ENCODE measurements at regions not wholly inside any gene's neighbourhood (a gene's known extent, or its start where the extent isn't known, plus 50 kb on each side); places are given as distances from the start of the nearest gene placed in this dataset.

GRCh38 chr12:97312570-97313135, 150.0 kb upstream of the RMST start:
- no peak for TF ChIP-seq POLR2A (IDR thresholded peaks at IDR 0.05)
- TF ChIP-seq, protein P1, sequence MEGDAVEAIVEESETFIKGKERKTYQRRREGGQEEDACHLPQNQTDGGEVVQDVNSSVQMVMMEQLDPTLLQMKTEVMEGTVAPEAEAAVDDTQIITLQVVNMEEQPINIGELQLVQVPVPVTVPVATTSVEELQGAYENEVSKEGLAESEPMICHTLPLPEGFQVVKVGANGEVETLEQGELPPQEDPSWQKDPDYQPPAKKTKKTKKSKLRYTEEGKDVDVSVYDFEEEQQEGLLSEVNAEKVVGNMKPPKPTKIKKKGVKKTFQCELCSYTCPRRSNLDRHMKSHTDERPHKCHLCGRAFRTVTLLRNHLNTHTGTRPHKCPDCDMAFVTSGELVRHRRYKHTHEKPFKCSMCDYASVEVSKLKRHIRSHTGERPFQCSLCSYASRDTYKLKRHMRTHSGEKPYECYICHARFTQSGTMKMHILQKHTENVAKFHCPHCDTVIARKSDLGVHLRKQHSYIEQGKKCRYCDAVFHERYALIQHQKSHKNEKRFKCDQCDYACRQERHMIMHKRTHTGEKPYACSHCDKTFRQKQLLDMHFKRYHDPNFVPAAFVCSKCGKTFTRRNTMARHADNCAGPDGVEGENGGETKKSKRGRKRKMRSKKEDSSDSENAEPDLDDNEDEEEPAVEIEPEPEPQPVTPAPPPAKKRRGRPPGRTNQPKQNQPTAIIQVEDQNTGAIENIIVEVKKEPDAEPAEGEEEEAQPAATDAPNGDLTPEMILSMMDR (IDR thresholded peaks at IDR 0.05) = no peak
